CD4-positive, CD25-positive, alpha-beta regulatory T cell (primary cell): ENCODE measurements at regions not wholly inside any gene's neighbourhood (a gene's known extent, or its start where the extent isn't known, plus 50 kb on each side); places are given as distances from the start of the nearest gene placed in this dataset.

ENCODE experiments used
- ATAC-seq, 2 donors: fragments of 150-1000 bp; cut with Tn5 transposase; one replicate each; pipeline ENCODE4 v1.10.0; 2021; ENCODE audit warnings: low read depth in 2 of 2, moderate number of reproducible peaks in 2 of 2, moderate library complexity in 1 of 2
- DNase-seq, 3 donors: peaks; one replicate each; pipeline versions ENCODE4 v3.0.0 to v3.0.0-alpha.2; 2012 to 2022; ENCODE audit warnings: mixed read lengths in 1 of 3
- H3K27ac ChIP-seq: one replicate; pipeline ENCODE4 v1.7.0; 2013; ENCODE audit warnings: mild to moderate bottlenecking, low read length; ENCODE audit not compliant: insufficient read depth, poor library complexity, severe bottlenecking
- H3K27me3 ChIP-seq: one replicate; pipeline ENCODE4 v1.7.0; 2013; ENCODE audit warnings: low read length; ENCODE audit not compliant: control insufficient read depth, insufficient read depth
- H3K36me3 ChIP-seq: one replicate; pipeline ENCODE4 v1.7.0; 2013; ENCODE audit warnings: mild to moderate bottlenecking, low read length, moderate library complexity; ENCODE audit not compliant: control insufficient read depth, insufficient read depth
- H3K4me1 ChIP-seq: 2 replicates; pipeline ENCODE4 v1.7.0; 2013; ENCODE audit warnings: mild to moderate bottlenecking, low read length; ENCODE audit not compliant: insufficient read depth, control insufficient read depth, poor library complexity, severe bottlenecking
- H3K4me3 ChIP-seq: one replicate; pipeline ENCODE4 v1.7.0; 2013; ENCODE audit warnings: low read depth, mild to moderate bottlenecking, low read length, moderate library complexity
- H3K9me3 ChIP-seq, 2 experiments: 1 replicate in 1 of 2; 2 replicates in 1 of 2; pipeline ENCODE4 v1.7.0; 2013; ENCODE audit warnings: low read length in 2 of 2, mild to moderate bottlenecking in 1 of 2, moderate library complexity in 1 of 2; ENCODE audit not compliant: control insufficient read depth in 2 of 2
- H3K27ac Mint-ChIP-seq, 3 donors: one replicate each; pipeline ENCODE4 v1.8.0; 2020 to 2022; ENCODE audit warnings: mild to moderate bottlenecking in 3 of 3, mixed read lengths in 3 of 3, moderate library complexity in 2 of 3
- H3K27me3 Mint-ChIP-seq: one replicate; pipeline ENCODE4 v1.8.0; 2022; ENCODE audit warnings: mild to moderate bottlenecking, mixed read lengths
- H3K36me3 Mint-ChIP-seq: one replicate; pipeline ENCODE4 v1.8.0; 2020; ENCODE audit warnings: mixed read lengths
- H3K4me1 Mint-ChIP-seq, 4 donors: one replicate each; pipeline ENCODE4 v1.8.0; 2020 to 2022; ENCODE audit warnings: mixed read lengths in 4 of 4, mild to moderate bottlenecking in 1 of 4
- H3K4me3 Mint-ChIP-seq, 4 donors: one replicate each; pipeline ENCODE4 v1.8.0; 2020 to 2022; ENCODE audit warnings: mild to moderate bottlenecking in 4 of 4, mixed read lengths in 4 of 4, moderate library complexity in 3 of 4
- H3K9me3 Mint-ChIP-seq, 7 donors: one replicate each; pipeline ENCODE4 v1.8.0; 2020 to 2022; ENCODE audit warnings: mixed read lengths in 7 of 7, mild to moderate bottlenecking in 3 of 7, moderate library complexity in 2 of 7

DNA sequence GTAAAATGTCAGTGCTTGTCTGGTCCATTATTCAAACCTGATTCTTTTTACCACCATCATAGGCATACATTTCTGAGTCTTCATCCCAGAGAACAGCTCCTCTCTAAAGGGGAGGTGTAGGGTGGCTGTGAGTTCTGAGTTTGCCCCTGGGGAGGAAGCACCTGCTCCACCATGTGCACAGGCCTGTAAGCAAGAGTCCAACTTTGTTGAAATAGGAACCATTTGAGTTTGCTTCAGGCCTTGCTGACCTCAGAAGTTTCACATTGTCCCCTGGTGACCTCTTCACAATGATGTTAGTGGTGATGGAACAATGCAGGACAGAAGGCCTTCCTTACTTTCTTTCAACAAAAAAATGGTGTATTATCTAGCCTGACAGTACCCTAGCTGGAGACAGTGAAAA is 54.6 kb upstream of the TOP3B start:
- Mint-ChIP-seq H3K27ac (no peak overlapping the region), H3K4me3 (no peak overlapping the region), H3K4me1 (no peaks in the 10 kb centered on the region), H3K9me3 (peaks cover 0 to 2% (median 0%) of the 10 kb centered on the region in 7 donors), H3K27me3 (peaks cover 17% of the 10 kb centered on the region), H3K36me3 (no peaks in the 10 kb centered on the region)
- Histone ChIP-seq H3K4me1 (no peaks in the 10 kb centered on the region), H3K27me3 (peaks cover 10% of the 10 kb centered on the region), H3K27ac (no peak overlapping the region), H3K9me3 (no peaks in the 10 kb centered on the region), H3K36me3 (no peaks in the 10 kb centered on the region), H3K4me3 (no peak overlapping the region)
- DNase-seq (no peak), ATAC-seq (no peak)

DNA sequence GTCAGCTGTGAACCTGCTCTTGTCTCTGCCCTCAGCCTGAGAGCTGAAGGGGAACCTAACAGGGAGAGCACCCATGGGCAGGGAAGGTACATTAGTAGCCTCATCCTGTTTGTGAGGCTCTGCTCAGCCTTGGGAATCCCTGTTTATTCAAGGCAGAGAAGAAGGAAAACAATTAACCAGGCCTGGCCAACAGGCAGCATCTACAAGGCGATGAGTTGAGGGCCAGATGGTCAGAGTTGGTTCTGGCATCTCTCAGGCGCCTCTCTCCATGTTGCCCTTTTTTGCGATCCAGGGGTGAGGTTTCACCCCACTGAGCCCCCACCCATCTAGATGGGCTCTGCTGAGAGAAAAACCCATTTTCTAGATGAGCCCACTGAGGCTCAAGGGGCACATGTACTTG is 54.0 kb upstream of the TOP3B start:
- H3K9me3 ChIP-seq = no peaks in the 10 kb centered on the region
- Mint-ChIP-seq H3K9me3 (peaks cover 0 to 2% (median 0%) of the 10 kb centered on the region in 7 donors), H3K4me3 (no peak overlapping the region), H3K4me1 (no peaks in the 10 kb centered on the region), H3K27ac (no peak overlapping the region), H3K27me3 (peaks cover 15% of the 10 kb centered on the region), H3K36me3 (no peaks in the 10 kb centered on the region)
- H3K27ac ChIP-seq = no peak overlapping the region
- ATAC-seq = no peak
- no peak for DNase-seq
- no peaks in the 10 kb centered on the region for H3K36me3 ChIP-seq
- no peak overlapping the region for H3K4me3 ChIP-seq
- peaks cover 9% of the 10 kb centered on the region for H3K27me3 ChIP-seq
- no peaks in the 10 kb centered on the region for H3K4me1 ChIP-seq

DNA sequence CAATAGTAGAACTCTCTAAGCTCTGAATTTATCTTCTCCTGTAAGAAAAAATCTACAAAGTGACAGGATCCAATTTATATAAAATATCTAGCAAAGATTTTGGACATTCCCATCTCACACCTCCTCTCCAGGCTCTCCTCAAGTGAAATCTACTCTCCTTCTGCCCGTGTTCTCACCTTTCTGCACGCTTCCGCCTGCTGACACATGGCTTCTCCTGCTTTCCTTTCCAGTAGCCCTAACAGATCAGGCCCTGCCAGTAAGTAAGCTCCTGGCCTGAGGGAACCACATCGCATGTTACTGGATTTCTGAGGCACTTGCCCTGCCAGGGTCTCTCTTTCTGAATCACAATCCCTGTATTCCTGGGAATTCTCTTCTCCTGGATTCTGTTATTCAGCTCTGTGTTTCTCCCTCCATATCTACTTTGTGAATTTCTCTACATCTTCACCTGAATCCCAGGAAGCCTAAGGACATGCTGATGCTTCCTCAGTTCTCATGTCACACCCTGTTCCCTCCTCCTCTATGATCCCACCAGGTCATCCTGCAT is 53.3 kb upstream of the TOP3B start:
- peaks cover 15% of the 10 kb centered on the region for H3K27me3 Mint-ChIP-seq
- Histone ChIP-seq H3K9me3 (no peaks in the 10 kb centered on the region), H3K4me1 (no peaks in the 10 kb centered on the region), H3K27ac (no peak overlapping the region), H3K27me3 (peaks cover 9% of the 10 kb centered on the region), H3K4me3 (no peak overlapping the region), H3K36me3 (no peaks in the 10 kb centered on the region)
- H3K36me3 Mint-ChIP-seq = no peaks in the 10 kb centered on the region
- H3K4me3 Mint-ChIP-seq = no peak overlapping the region
- H3K9me3 Mint-ChIP-seq = peaks cover 0 to 2% (median 0%) of the 10 kb centered on the region in 7 donors
- ATAC-seq = no peak
- H3K4me1 Mint-ChIP-seq = no peaks in the 10 kb centered on the region
- no peak overlapping the region for H3K27ac Mint-ChIP-seq
- DNase-seq = no peak

DNA sequence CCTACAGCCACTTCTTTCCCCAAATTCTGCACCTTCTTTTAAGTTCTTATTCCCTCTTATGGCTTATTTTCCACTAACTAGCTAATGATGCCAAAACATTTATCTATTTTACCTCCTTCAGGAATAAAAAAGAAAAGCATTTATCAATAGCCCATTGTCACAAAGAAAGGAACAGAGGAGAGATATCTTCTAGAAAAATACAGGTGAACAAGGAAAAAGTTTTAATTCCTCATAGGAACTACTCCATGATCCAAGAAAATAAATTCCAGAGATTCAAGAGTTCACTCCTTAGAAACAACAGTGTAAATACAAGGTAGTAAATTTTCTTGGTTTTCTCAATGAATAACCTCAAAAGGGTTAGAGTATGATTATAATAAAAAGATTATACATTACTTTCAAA is 52.6 kb upstream of the TOP3B start:
- no peaks in the 10 kb centered on the region for H3K36me3 ChIP-seq
- Mint-ChIP-seq H3K36me3 (no peaks in the 10 kb centered on the region), H3K9me3 (peaks cover 0 to 2% (median 0%) of the 10 kb centered on the region in 7 donors), H3K4me3 (no peak overlapping the region), H3K27me3 (peaks cover 13% of the 10 kb centered on the region), H3K27ac (no peak overlapping the region), H3K4me1 (no peaks in the 10 kb centered on the region)
- no peak overlapping the region for H3K27ac ChIP-seq
- H3K27me3 ChIP-seq = peaks cover 9% of the 10 kb centered on the region
- no peak overlapping the region for H3K4me3 ChIP-seq
- H3K9me3 ChIP-seq = no peaks in the 10 kb centered on the region
- no peak for ATAC-seq
- no peaks in the 10 kb centered on the region for H3K4me1 ChIP-seq
- DNase-seq = no peak

DNA sequence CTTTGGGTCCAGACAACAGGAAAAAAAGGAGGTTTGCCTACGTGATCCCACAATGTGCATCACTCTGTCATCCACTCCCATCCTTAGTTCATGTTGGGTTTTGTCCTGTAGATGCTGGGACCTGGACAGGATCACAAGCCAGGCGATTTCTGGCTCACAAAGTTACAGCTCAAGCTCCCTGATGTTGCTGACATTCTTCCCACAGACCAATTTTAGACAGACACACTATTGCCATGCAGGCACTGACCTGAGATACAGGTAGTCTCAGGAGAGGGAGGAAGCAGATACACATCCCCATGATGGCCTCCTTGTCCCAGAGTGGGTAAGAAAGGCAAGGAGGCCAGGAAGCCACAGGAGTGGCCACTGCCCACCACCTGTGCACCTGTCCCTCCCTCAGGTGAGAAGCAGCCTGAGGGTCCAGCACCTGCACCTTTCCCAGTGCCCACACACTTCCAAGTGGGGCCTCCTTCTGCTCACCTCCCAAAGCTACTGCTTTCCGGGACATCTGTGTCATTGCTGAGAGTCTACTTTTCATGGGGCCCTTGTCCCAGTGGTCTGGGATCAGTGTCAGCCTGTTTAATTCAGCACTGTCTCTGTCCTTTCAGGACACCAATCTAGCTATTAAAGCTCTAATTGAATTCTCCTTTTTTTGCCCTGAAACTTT is 52.0 kb upstream of the TOP3B start:
- peaks cover 10% of the 10 kb centered on the region for H3K27me3 Mint-ChIP-seq

DNA sequence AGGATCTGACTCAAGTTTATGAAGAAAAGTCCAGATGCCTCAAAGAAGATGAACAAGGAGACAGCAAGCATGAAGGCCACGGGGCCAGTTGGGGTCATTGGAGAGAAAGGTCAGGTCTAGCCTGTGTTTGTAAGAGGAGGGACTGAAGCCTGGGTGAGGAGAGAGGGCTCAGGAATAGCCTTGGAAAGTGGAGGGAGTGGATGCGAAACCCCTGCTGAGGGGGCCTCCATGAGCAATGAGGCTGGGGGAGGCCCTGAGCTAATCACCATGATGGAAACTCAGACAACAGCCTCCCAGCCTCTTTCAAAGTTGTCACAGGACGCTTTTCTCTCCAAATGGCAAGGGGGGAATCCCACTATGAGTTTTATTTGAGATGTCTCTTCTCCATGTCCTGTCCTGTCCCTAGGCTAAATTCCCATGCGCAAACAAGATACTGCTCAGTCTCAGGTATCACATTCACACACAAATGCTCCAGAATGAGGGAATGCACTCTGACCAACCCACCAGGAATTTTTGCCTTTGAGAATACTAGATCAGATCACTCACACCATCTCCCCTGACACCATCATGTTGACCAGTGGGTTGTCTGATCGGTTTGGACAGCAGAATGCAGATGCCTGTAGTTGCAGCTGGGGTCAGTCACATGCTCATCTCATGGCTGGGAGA is 51.3 kb upstream of the TOP3B start:
- Histone ChIP-seq H3K27me3 (peaks cover 4% of the 10 kb centered on the region), H3K36me3 (no peaks in the 10 kb centered on the region), H3K27ac (no peak overlapping the region), H3K4me1 (no peaks in the 10 kb centered on the region), H3K4me3 (no peak overlapping the region), H3K9me3 (no peaks in the 10 kb centered on the region)
- Mint-ChIP-seq H3K27me3 (peaks cover 10% of the 10 kb centered on the region), H3K4me3 (no peak overlapping the region), H3K9me3 (peaks cover 0 to 2% (median 0%) of the 10 kb centered on the region in 7 donors), H3K4me1 (no peaks in the 10 kb centered on the region), H3K36me3 (no peaks in the 10 kb centered on the region), H3K27ac (no peak overlapping the region)
- DNase-seq = no peak
- ATAC-seq = no peak

More for the DNA sequence above, 52.0 kb upstream of the TOP3B start:
- Mint-ChIP-seq H3K4me3 (no peak overlapping the region), H3K9me3 (peaks cover 0 to 2% (median 0%) of the 10 kb centered on the region in 7 donors), H3K36me3 (no peaks in the 10 kb centered on the region), H3K4me1 (no peaks in the 10 kb centered on the region), H3K27ac (no peak overlapping the region)
- H3K27me3 ChIP-seq = peaks cover 6% of the 10 kb centered on the region
- H3K4me3 ChIP-seq = no peak overlapping the region
- ATAC-seq (no peak), DNase-seq (no peak)
- H3K9me3 ChIP-seq = no peaks in the 10 kb centered on the region
- H3K27ac ChIP-seq = no peak overlapping the region
- H3K4me1 ChIP-seq = no peaks in the 10 kb centered on the region
- no peaks in the 10 kb centered on the region for H3K36me3 ChIP-seq

DNA sequence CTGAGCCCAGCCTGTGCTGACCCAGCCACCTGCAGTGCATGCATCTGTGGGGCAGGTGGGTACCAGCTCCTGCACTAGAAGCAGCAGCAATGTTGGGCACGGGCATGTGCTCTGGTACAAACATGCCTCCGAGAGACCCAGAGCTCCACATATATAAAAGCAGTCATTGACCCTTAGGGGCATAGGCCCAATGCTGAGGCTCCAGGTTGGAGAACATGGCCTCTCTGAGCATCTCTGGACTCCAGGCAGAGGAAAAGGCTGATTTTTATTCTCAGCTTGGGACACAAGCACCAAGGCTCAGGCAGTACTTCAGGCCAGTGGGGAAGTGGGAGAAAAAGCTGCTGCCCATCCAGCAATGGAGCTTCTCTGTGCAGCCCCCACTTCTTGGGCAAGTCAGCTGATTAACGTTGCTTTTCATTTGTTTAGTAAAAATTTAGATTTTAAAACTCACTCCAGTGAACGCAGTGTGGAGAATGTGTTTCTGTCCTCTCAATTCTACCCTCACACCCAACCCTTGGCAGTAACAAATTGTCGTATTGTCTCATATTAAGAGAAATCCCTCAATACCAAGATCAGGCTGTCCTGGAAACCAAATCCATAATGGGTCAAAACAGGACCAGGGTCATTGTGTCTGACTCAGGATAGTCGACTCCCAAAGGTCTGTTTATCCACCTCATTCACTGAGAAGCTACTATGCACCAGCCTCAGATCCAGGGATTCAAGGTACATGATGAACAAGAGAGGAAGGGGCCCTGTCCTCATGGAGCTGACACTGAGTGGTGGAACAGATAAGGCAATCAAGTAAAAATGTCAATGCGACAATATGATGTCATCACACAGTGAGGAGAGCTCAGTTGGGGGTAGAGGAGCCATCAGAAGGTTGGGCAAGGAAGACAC is 50.6 kb upstream of the TOP3B start:
- Histone ChIP-seq H3K4me3 (no peak overlapping the region), H3K4me1 (no peaks in the 10 kb centered on the region), H3K36me3 (no peaks in the 10 kb centered on the region), H3K27me3 (peaks cover 3% of the 10 kb centered on the region), H3K9me3 (no peaks in the 10 kb centered on the region), H3K27ac (no peak overlapping the region)
- Mint-ChIP-seq H3K4me1 (no peaks in the 10 kb centered on the region), H3K4me3 (no peak overlapping the region), H3K36me3 (no peaks in the 10 kb centered on the region), H3K9me3 (peaks cover 0 to 2% (median 0%) of the 10 kb centered on the region in 7 donors), H3K27me3 (peaks cover 10% of the 10 kb centered on the region), H3K27ac (no peak overlapping the region)
- DNase-seq = no peak
- ATAC-seq = no peak
